ENCODE measurements at regions not wholly inside any gene's neighbourhood (a gene's known extent, or its start where the extent isn't known, plus 50 kb on each side); places are given as distances from the start of the nearest gene placed in this dataset.

DNA sequence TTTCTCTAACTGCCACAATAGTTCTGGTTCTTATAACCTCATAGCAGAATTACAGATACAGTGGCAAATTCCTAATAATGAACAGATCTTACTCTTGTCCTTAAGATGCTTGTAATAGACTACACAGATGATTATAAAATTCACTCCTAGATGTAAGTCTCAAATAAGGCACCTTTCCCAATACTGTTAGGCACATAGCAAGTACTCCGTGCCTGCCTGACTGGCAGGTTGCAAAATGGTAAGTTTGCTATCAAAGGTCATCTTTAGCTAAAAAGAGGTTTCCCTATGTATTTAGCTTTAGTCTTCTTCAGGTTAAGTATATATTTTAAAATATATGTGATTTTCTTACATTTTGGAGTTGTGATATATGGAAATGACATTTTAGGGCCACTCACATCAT, 50.4 kb upstream of the FHIP2A start:
- DNase-seq (ENCODE audit: low read depth): no peak
- TF ChIP-seq, protein P1, sequence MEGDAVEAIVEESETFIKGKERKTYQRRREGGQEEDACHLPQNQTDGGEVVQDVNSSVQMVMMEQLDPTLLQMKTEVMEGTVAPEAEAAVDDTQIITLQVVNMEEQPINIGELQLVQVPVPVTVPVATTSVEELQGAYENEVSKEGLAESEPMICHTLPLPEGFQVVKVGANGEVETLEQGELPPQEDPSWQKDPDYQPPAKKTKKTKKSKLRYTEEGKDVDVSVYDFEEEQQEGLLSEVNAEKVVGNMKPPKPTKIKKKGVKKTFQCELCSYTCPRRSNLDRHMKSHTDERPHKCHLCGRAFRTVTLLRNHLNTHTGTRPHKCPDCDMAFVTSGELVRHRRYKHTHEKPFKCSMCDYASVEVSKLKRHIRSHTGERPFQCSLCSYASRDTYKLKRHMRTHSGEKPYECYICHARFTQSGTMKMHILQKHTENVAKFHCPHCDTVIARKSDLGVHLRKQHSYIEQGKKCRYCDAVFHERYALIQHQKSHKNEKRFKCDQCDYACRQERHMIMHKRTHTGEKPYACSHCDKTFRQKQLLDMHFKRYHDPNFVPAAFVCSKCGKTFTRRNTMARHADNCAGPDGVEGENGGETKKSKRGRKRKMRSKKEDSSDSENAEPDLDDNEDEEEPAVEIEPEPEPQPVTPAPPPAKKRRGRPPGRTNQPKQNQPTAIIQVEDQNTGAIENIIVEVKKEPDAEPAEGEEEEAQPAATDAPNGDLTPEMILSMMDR (conservative IDR thresholded peaks at IDR 0.05; ENCODE audit: low read depth, low read length): no peak
- no peak overlapping the region for H3K4me3 ChIP-seq (ENCODE audit: low read depth, low read length)

DNA sequence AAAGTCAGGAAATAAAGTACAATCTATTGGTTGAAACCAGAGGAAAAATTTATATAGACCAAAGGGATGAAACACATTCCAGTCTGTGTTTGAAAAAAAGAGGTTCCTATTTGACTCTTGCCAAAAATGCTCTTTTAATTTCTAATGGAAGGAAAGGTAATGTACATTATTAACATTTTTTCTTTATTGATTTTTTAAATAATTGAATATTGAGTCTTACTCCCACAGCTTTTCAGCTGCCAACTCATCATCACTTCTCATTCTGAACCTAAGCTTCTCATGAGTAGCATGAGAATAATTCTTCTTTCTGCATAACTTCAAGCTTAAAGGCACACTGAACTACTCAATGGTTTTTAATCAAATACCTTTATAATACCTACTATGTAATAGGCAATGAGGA, 49.8 kb upstream of the FHIP2A start:
- DNase-seq (ENCODE audit: low read depth): no peak
- TF ChIP-seq, protein P1 (conservative IDR thresholded peaks at IDR 0.05; ENCODE audit: low read depth, low read length): no peak
- H3K4me3 ChIP-seq (ENCODE audit: low read depth, low read length): no peak overlapping the region

All from choroid plexus epithelial cell (primary cell).